Breast epithelium (tissue), 3 donors: ENCODE measurements at regions not wholly inside any gene's neighbourhood (a gene's known extent, or its start where the extent isn't known, plus 50 kb on each side); places are given as distances from the start of the nearest gene placed in this dataset.

ENCODE experiments used
- POLR2A ChIP-seq: fragments of 450-650 bp; IDR thresholded peaks from one replicate; pipeline ENCODE4 v1.6.1; 2016; ENCODE audit warnings: antibody characterized with exemption, mild to moderate bottlenecking, moderate library complexity
- POLR2AphosphoS5 ChIP-seq, 3 donors: sonication (generic); formaldehyde crosslinking; IDR thresholded peaks; one replicate each; pipeline ENCODE4 v1.6.1; 2017; ENCODE audit warnings: antibody characterized with exemption in 3 of 3
- TF ChIP-seq, protein P1 (sequence below), 3 donors: fragments of 450-650 bp; IDR thresholded peaks; one replicate each; pipeline ENCODE4 v1.5.1; 2016 to 2017; ENCODE audit warnings: antibody characterized with exemption in 3 of 3, mild to moderate bottlenecking in 3 of 3, moderate library complexity in 3 of 3

DNA sequence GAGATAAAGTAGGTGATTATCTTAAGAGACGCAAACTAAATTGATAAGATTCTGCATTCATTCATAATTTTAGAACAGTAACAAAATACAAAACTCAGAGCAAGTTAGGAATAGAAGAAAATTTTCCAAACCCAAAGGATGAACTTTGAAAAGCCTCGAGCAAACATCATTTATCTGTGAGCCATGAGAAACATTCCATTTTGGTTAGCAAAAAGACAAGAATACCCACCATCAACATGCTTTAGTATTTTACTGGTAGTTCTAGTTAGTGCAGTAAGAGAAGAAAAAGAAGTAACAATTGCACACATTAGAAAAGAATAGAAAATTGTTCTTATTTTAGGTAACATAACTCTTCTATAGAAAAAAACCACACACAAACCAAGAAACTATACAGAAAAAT is 291.3 kb upstream of the TCF4 start:
- TF ChIP-seq, protein P1, sequence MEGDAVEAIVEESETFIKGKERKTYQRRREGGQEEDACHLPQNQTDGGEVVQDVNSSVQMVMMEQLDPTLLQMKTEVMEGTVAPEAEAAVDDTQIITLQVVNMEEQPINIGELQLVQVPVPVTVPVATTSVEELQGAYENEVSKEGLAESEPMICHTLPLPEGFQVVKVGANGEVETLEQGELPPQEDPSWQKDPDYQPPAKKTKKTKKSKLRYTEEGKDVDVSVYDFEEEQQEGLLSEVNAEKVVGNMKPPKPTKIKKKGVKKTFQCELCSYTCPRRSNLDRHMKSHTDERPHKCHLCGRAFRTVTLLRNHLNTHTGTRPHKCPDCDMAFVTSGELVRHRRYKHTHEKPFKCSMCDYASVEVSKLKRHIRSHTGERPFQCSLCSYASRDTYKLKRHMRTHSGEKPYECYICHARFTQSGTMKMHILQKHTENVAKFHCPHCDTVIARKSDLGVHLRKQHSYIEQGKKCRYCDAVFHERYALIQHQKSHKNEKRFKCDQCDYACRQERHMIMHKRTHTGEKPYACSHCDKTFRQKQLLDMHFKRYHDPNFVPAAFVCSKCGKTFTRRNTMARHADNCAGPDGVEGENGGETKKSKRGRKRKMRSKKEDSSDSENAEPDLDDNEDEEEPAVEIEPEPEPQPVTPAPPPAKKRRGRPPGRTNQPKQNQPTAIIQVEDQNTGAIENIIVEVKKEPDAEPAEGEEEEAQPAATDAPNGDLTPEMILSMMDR (IDR thresholded peaks at IDR 0.05), result no peak
- no peak for TF ChIP-seq POLR2A
- TF ChIP-seq POLR2AphosphoS5 (IDR thresholded peaks at IDR 0.05), result no peak
